DND-41 (cell line): ENCODE measurements at regions not wholly inside any gene's neighbourhood (a gene's known extent, or its start where the extent isn't known, plus 50 kb on each side); places are given as distances from the start of the nearest gene placed in this dataset.
A peak's percentile ranks its signal among the peaks of the same experiment; 100 is the strongest.

Source experiments
- ATAC-seq: fragments of 200-7000 bp; cut with Tn5 transposase; 3 replicates; pipeline ENCODE4 v1.9.1; 2021; ENCODE audit warnings: low read depth; ENCODE audit not compliant: insufficient read depth
- DNase-seq: peaks from one replicate; pipeline ENCODE4 v3.0.0-alpha.2; 2020
- H2AFZ ChIP-seq: 2 replicates; pipeline ENCODE4 v1.6.0; 2012; ENCODE audit warnings: low read depth, low read length
- H3K27ac ChIP-seq: 2 replicates; pipeline ENCODE4 v1.5.1; 2012; ENCODE audit warnings: low read length, inconsistent platforms
- H3K27me3 ChIP-seq: fragments of 200-600 bp; sonication (generic); 2 replicates; pipeline ENCODE4 v1.6.0; 2012; ENCODE audit warnings: low read length, mild to moderate bottlenecking, inconsistent platforms; ENCODE audit not compliant: insufficient read depth, poor library complexity
- H3K36me3 ChIP-seq: 2 replicates; pipeline ENCODE4 v1.5.1; 2012; ENCODE audit warnings: low read length, inconsistent platforms; ENCODE audit not compliant: insufficient read depth
- H3K4me1 ChIP-seq: 2 replicates; pipeline ENCODE4 v1.5.1; 2012; ENCODE audit warnings: mild to moderate bottlenecking, low read length; ENCODE audit not compliant: insufficient read depth
- H3K4me2 ChIP-seq: 2 replicates; pipeline ENCODE4 v1.6.0; 2012; ENCODE audit warnings: mild to moderate bottlenecking, moderate library complexity, low read length, inconsistent platforms; ENCODE audit not compliant: insufficient read depth
- H3K4me3 ChIP-seq, 2 experiments: fragments of 200-600 bp in 1 of 2; shearing (Covaris generic) in 1 of 2; 2 replicates each; pipeline ENCODE4 v1.5.1; 2012 to 2016; ENCODE audit warnings: inconsistent platforms in 2 of 2, low read length in 2 of 2, mild to moderate bottlenecking in 2 of 2, low read depth in 1 of 2, moderate library complexity in 1 of 2
- H3K79me2 ChIP-seq: 2 replicates; pipeline ENCODE4 v1.6.0; 2012; ENCODE audit warnings: low read length, inconsistent platforms; ENCODE audit not compliant: insufficient read depth
- H3K9ac ChIP-seq: 2 replicates; pipeline ENCODE4 v1.6.0; 2012; ENCODE audit warnings: low read depth, mild to moderate bottlenecking, inconsistent platforms, low read length, moderate library complexity
- H3K9me3 ChIP-seq: 2 replicates; pipeline ENCODE4 v1.5.1; 2012; ENCODE audit warnings: low read length, moderate library complexity, mild to moderate bottlenecking, inconsistent platforms; ENCODE audit not compliant: insufficient read depth, severe bottlenecking
- H4K20me1 ChIP-seq: 2 replicates; pipeline ENCODE4 v1.6.0; 2012; ENCODE audit warnings: low read length; ENCODE audit not compliant: insufficient read depth
- EZH2 ChIP-seq: IDR thresholded peaks from 3 replicates; pipeline ENCODE4 v1.6.1; 2012; ENCODE audit warnings: borderline replicate concordance, low read depth, mild to moderate bottlenecking, moderate library complexity, low read length, inconsistent platforms; ENCODE audit not compliant: severe bottlenecking
- TF ChIP-seq, protein P1 (sequence below): IDR thresholded peaks from 2 replicates; pipeline ENCODE4 v1.5.1; 2012; ENCODE audit warnings: borderline replicate concordance, low read length, moderate library complexity, mild to moderate bottlenecking; ENCODE audit not compliant: poor library complexity, severe bottlenecking; ENCODE audit errors: extremely low read depth

DNA sequence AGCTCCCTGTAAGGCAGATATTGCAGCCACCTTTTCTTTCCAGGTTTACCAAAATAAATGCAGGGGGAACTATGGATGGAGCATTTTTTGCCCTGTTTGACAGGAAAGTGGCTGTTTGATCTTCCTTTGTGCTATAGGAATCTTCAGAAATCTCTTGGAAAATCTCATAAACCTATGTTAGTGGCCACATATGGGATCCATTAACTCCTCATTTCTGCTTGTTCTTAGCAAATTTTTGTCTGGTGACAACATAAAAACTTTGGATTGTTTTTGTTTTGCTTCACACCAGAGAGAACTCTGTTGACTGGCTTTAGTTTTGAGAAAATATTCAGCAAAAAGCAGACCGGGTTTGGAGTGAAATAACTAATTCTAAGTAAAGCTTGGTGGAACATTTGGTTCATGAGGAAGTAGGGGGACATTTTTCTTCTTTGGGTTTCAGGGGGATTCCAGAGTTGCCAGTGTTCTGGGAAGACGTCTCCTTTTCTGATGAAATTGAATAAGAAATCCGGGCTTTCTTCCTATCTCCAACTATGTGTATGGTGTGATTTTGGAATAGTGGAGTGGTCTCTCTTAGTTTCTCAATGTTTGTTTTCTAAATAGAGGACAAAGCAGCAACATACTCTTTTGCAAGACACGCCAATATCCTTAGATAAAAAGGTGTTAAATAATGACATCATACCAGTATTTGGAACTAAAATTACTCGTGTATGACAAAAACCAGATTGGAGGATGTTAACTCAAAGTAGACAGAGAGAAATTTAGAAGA lies 174.4 kb downstream of the ICOS start:
- DNase-seq (no peak), ATAC-seq (no peak)
- Histone ChIP-seq H4K20me1 (no peaks in the 10 kb centered on the region), H3K27ac (peak overlapping the region; percentile 48), H3K9me3 (no peaks in the 10 kb centered on the region), H3K9ac (peak overlapping the region; percentile 14), H3K79me2 (no peaks in the 10 kb centered on the region), H2AFZ (peak overlapping the region; percentile 33; the same call in 1 of the 2 replicates), H3K27me3 (no peaks in the 10 kb centered on the region), H3K36me3 (no peaks in the 10 kb centered on the region), H3K4me2 (peak overlapping the region; percentile 65), H3K4me1 (peaks cover 43% of the 10 kb centered on the region), H3K4me3 (peak overlapping the region in 1 of 2 experiments; percentile 37; a peak in 2 of 4 replicates)
- TF ChIP-seq, protein P1, sequence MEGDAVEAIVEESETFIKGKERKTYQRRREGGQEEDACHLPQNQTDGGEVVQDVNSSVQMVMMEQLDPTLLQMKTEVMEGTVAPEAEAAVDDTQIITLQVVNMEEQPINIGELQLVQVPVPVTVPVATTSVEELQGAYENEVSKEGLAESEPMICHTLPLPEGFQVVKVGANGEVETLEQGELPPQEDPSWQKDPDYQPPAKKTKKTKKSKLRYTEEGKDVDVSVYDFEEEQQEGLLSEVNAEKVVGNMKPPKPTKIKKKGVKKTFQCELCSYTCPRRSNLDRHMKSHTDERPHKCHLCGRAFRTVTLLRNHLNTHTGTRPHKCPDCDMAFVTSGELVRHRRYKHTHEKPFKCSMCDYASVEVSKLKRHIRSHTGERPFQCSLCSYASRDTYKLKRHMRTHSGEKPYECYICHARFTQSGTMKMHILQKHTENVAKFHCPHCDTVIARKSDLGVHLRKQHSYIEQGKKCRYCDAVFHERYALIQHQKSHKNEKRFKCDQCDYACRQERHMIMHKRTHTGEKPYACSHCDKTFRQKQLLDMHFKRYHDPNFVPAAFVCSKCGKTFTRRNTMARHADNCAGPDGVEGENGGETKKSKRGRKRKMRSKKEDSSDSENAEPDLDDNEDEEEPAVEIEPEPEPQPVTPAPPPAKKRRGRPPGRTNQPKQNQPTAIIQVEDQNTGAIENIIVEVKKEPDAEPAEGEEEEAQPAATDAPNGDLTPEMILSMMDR = no peak
- no peak for TF ChIP-seq EZH2

GRCh38 chr2:204112084-204112770 lies 175.7 kb downstream of the ICOS start:
- no peak for ATAC-seq
- H3K4me1 ChIP-seq = peaks cover 43% of the 10 kb centered on the region
- H3K79me2 ChIP-seq = no peaks in the 10 kb centered on the region
- H3K4me3 ChIP-seq = no peak overlapping the region
- no peak overlapping the region for H3K27ac ChIP-seq
- TF ChIP-seq, protein P1 = no peak
- no peak for TF ChIP-seq EZH2
- H4K20me1 ChIP-seq = no peaks in the 10 kb centered on the region
- H2AFZ ChIP-seq = no peak overlapping the region
- no peaks in the 10 kb centered on the region for H3K27me3 ChIP-seq
- no peaks in the 10 kb centered on the region for H3K9me3 ChIP-seq
- H3K4me2 ChIP-seq = no peak overlapping the region
- H3K36me3 ChIP-seq = no peaks in the 10 kb centered on the region
- DNase-seq = no peak
- H3K9ac ChIP-seq = no peak overlapping the region

DNA sequence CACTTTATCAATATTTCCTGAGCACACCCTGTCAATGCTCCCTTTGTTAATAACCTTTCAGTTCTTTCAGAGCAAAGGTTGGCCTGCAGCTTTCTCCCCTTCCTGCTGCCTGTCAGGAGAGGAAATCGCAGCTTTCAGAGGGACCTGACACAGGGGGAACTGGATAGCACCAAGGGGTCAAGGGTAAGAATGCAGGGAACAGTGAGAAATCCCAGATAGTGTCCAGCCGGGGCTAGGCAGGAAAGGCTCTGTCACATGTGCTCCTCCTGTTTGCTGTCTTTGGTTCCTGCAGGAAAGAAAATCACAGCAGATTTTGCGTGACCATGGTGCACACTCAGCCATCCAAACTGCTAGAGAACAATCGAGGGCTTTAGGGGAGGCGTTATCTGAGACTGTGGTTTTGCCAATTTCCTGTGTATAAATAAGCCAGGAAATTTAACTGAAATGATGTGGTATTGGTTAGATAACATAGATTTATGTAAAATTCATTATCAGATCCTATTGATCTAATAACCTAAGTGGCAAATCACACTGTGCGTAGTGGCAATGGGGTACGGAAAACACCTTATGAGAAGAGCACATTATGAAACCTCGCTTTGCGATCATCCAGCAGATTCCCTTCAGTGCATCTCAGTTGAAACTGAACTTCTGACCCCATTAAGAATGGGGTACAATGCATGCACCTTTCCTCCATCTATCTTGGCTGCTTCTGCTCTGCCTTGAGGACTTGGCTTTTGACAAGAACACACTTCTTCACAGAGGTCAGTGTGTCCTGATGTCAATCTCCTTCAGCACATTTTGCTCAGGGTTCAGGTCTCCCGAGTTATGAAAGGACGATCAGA lies 178.0 kb downstream of the ICOS start:
- H3K9ac ChIP-seq = no peak overlapping the region
- ATAC-seq (no peak), DNase-seq (no peak)
- H3K4me1 ChIP-seq = peaks cover 25% of the 10 kb centered on the region
- H3K9me3 ChIP-seq = no peaks in the 10 kb centered on the region
- H3K27ac ChIP-seq = no peak overlapping the region
- H3K4me3 ChIP-seq = no peak overlapping the region
- H2AFZ ChIP-seq = no peak overlapping the region
- no peaks in the 10 kb centered on the region for H3K27me3 ChIP-seq
- no peaks in the 10 kb centered on the region for H3K36me3 ChIP-seq
- H3K4me2 ChIP-seq = no peak overlapping the region
- no peaks in the 10 kb centered on the region for H4K20me1 ChIP-seq
- H3K79me2 ChIP-seq = no peaks in the 10 kb centered on the region
- TF ChIP-seq, protein P1 = no peak
